Prostate gland (tissue), 2 donors: ENCODE measurements at regions not wholly inside any gene's neighbourhood (a gene's known extent, or its start where the extent isn't known, plus 50 kb on each side); places are given as distances from the start of the nearest gene placed in this dataset.
"Not testable (repeated sequence)": the region's sequence is repeated elsewhere in the genome, so short reads cannot be mapped to it uniquely, and the experiment has no call there.

ENCODE experiments used
- POLR2AphosphoS5 ChIP-seq: sonication (generic); formaldehyde crosslinking; IDR thresholded peaks from one replicate; pipeline ENCODE4 v1.6.1; 2017; ENCODE audit warnings: antibody characterized with exemption
- TF ChIP-seq, protein P1 (sequence below), 4 experiments: fragments of 200-600 bp in 2 of 4; fragments of 450-650 bp in 2 of 4; sonication (generic) in 2 of 4; IDR thresholded peaks; 1 replicate in 3 of 4; 2 replicates in 1 of 4; pipeline ENCODE4 v1.5.1; 2016 to 2019; ENCODE audit warnings: antibody characterized with exemption in 4 of 4, mild to moderate bottlenecking in 2 of 4, moderate library complexity in 2 of 4

- TF ChIP-seq, protein P1, sequence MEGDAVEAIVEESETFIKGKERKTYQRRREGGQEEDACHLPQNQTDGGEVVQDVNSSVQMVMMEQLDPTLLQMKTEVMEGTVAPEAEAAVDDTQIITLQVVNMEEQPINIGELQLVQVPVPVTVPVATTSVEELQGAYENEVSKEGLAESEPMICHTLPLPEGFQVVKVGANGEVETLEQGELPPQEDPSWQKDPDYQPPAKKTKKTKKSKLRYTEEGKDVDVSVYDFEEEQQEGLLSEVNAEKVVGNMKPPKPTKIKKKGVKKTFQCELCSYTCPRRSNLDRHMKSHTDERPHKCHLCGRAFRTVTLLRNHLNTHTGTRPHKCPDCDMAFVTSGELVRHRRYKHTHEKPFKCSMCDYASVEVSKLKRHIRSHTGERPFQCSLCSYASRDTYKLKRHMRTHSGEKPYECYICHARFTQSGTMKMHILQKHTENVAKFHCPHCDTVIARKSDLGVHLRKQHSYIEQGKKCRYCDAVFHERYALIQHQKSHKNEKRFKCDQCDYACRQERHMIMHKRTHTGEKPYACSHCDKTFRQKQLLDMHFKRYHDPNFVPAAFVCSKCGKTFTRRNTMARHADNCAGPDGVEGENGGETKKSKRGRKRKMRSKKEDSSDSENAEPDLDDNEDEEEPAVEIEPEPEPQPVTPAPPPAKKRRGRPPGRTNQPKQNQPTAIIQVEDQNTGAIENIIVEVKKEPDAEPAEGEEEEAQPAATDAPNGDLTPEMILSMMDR (IDR thresholded peaks at IDR 0.05) = not testable (repeated sequence)
- not testable (repeated sequence) for TF ChIP-seq POLR2AphosphoS5
Observed at GRCh38 chr15:22719980-22720379, 66.5 kb upstream of the NIPA1 start.
